Thyroid gland (tissue), 4 donors: ENCODE measurements at regions not wholly inside any gene's neighbourhood (a gene's known extent, or its start where the extent isn't known, plus 50 kb on each side); places are given as distances from the start of the nearest gene placed in this dataset.

ENCODE experiments used
- POLR2A ChIP-seq, 2 donors: fragments of 450-650 bp; IDR thresholded peaks; one replicate each; pipeline ENCODE4 v1.6.1; 2017; ENCODE audit warnings: antibody characterized with exemption in 2 of 2, mild to moderate bottlenecking in 2 of 2, moderate library complexity in 1 of 2
- TF ChIP-seq, protein P1 (sequence below), 6 experiments: fragments of 200-600 bp in 3 of 6; fragments of 450-650 bp in 3 of 6; sonication (generic) in 3 of 6; IDR thresholded peaks; one replicate each; pipeline ENCODE4 v1.5.1; 2016 to 2019; ENCODE audit warnings: antibody characterized with exemption in 6 of 6, mild to moderate bottlenecking in 2 of 6, inconsistent platforms in 1 of 6, moderate library complexity in 1 of 6

DNA sequence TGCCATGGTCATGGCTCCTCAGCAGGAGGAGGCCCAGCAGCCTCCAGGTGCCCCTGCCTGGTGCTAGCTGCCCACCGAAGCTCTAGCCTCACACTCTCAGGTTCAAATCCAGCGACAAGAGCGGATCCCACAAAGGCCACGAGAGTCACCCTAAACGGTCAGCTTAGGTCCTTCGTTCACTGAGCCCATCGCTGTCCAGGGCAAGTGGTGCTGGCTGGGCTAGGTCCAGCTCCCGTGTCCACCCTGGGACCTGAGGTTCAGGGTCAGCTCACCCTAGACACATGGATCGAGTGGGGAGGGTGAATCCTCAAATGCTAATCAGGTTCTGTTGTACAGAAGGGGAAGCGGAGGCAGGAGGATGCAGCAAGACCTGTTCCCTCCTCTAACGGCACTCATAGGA is 171.9 kb upstream of the SULF2 start:
- TF ChIP-seq, protein P1, sequence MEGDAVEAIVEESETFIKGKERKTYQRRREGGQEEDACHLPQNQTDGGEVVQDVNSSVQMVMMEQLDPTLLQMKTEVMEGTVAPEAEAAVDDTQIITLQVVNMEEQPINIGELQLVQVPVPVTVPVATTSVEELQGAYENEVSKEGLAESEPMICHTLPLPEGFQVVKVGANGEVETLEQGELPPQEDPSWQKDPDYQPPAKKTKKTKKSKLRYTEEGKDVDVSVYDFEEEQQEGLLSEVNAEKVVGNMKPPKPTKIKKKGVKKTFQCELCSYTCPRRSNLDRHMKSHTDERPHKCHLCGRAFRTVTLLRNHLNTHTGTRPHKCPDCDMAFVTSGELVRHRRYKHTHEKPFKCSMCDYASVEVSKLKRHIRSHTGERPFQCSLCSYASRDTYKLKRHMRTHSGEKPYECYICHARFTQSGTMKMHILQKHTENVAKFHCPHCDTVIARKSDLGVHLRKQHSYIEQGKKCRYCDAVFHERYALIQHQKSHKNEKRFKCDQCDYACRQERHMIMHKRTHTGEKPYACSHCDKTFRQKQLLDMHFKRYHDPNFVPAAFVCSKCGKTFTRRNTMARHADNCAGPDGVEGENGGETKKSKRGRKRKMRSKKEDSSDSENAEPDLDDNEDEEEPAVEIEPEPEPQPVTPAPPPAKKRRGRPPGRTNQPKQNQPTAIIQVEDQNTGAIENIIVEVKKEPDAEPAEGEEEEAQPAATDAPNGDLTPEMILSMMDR (IDR thresholded peaks at IDR 0.05), result no peak
- TF ChIP-seq POLR2A (IDR thresholded peaks at IDR 0.05), result no peak
